ENCODE measurements at regions not wholly inside any gene's neighbourhood (a gene's known extent, or its start where the extent isn't known, plus 50 kb on each side); places are given as distances from the start of the nearest gene placed in this dataset.

GRCh38 chr3:179503152-179503551 lies 51.9 kb upstream of the GNB4 start:
- no peak for DNase-seq (ENCODE audit: low spot score)

GRCh38 chr3:179503640-179504039 lies 52.4 kb upstream of the GNB4 start:
- DNase-seq (ENCODE audit: low spot score) = no peak

GRCh38 chr3:179504371-179504770 lies 53.1 kb upstream of the GNB4 start:
- DNase-seq (ENCODE audit: low spot score) = no peak

GRCh38 chr3:179505534-179505933 lies 54.3 kb upstream of the GNB4 start:
- no peak for DNase-seq (ENCODE audit: low spot score)

GRCh38 chr3:179506792-179507191 lies 55.5 kb upstream of the GNB4 start:
- DNase-seq (ENCODE audit: low spot score) = no peak

- DNase-seq (ENCODE audit: low spot score) = no peak
Measured at GRCh38 chr3:179509701-179510100, 53.0 kb upstream of the ACTL6A start.

- DNase-seq (ENCODE audit: low spot score) = no peak
Measured at GRCh38 chr3:179510496-179510895, 52.2 kb upstream of the ACTL6A start.

GRCh38 chr3:179512378-179512777 lies 50.3 kb upstream of the ACTL6A start:
- peak; percentile 27 for DNase-seq (ENCODE audit: low spot score)

Data from putamen (tissue), 1 donor.